C4-2B (cell line): ENCODE measurements at regions not wholly inside any gene's neighbourhood (a gene's known extent, or its start where the extent isn't known, plus 50 kb on each side); places are given as distances from the start of the nearest gene placed in this dataset.

ENCODE experiments used
- H3K27ac ChIP-seq: fragments of 450-650 bp; 2 replicates; pipeline ENCODE4 v1.5.1; 2017
- ZFX ChIP-seq: fragments of 450-650 bp; IDR thresholded peaks from 2 replicates; pipeline ENCODE4 v1.6.1; 2017
- TF ChIP-seq, protein P1 (sequence below): fragments of 450-650 bp; conservative IDR thresholded peaks from 2 replicates; pipeline ENCODE4 v1.5.1; 2017; ENCODE audit warnings: mild to moderate bottlenecking

DNA sequence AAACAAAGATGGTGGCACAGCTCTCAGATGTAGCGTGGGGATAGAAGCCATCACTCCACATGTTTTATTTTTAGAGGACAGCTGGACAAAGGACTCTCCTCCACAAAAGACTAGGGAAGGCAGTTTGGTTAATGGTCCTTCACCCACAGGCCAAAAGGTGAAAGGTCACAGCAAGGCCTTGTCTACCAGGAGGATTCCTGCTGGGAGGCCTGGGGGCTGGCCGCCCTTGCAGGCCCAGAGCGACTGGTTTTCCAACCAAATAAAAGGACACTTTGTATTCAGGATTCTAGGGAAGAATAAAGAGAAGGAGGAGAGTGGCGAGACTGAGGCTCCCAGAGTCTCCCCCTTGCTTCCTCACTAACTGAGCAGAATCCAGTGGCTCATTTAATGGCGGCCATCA, 94.3 kb downstream of the AXIN2 start:
- TF ChIP-seq ZFX = no peak
- TF ChIP-seq, protein P1, sequence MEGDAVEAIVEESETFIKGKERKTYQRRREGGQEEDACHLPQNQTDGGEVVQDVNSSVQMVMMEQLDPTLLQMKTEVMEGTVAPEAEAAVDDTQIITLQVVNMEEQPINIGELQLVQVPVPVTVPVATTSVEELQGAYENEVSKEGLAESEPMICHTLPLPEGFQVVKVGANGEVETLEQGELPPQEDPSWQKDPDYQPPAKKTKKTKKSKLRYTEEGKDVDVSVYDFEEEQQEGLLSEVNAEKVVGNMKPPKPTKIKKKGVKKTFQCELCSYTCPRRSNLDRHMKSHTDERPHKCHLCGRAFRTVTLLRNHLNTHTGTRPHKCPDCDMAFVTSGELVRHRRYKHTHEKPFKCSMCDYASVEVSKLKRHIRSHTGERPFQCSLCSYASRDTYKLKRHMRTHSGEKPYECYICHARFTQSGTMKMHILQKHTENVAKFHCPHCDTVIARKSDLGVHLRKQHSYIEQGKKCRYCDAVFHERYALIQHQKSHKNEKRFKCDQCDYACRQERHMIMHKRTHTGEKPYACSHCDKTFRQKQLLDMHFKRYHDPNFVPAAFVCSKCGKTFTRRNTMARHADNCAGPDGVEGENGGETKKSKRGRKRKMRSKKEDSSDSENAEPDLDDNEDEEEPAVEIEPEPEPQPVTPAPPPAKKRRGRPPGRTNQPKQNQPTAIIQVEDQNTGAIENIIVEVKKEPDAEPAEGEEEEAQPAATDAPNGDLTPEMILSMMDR = no peak

DNA sequence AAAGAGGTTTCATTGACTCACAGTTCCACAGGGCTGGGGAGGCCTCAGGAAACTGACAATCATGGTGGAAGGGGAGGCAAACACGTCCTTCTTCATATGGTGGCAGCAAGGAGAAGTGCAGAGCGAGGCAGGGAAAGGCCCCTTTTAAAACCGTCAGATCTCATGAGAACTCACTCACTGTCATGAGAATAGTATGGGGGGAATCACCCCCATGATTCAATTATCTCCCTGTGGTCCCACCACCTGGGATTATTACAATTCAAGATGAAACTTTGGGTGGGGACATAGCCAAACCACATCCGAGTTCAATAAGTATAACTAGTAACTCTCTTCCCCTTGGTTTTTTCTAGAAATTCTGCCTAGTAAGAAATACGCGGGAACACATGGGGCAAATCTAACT, 94.9 kb downstream of the AXIN2 start:
- no peak for TF ChIP-seq ZFX
- TF ChIP-seq, protein P1 = no peak
- H3K27ac ChIP-seq = no peak overlapping the region

More for the DNA sequence above, 94.3 kb downstream of the AXIN2 start:
- no peak overlapping the region for H3K27ac ChIP-seq

DNA sequence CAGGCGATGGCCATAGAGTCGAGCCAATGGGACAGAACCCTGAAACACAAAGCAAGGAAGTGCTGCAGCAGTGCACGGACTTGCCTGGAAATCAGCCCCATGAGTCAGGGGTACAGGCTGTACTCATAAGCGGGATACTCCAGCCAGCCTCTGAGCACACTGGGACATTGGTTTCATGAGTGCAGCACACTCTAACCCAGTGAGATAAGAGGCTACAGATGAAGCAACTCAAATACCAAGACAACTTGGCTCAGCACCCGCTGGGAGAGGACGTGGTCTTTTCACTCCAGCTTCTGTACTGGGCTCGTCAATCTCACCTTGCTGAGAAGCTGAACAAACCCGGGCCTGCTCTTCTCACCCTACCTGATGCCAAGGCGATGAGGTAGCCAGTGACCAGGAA, 98.2 kb downstream of the AXIN2 start:
- H3K27ac ChIP-seq = no peak overlapping the region
- TF ChIP-seq ZFX = no peak
- TF ChIP-seq, protein P1 = no peak

DNA sequence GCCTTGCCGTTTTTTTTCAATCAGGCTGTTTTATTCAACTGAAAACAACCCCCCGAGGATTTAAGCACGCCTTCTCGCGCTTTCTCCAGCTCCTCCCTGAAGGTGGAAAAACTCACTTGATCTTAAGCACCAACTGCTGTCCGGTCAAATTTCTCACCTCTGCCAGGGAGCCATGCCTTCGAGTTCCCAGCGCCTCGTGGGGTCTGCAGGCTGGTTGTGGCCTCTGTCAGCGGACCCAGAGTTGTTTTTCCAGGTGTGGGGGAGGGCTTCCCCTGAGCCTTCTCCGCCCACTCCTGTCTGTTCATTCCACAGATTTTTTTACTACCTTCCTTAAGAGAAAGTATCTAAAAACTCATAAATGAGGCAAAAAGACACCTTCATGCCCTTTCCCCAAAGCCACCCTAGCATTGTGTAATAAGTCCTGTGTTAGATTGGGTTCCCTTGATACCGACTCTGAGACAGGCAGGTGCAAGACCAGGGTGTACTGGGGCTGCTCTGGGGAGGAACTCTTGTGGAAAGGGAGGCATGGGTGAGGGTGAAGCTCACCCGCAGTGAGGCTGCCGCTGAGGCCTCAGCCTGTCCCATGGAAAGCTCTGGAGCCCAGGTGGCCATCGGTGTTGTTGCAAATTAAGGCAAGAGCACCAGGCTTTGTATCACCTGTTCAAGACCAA, 101.6 kb downstream of the AXIN2 start:
- no peak for TF ChIP-seq ZFX
- TF ChIP-seq, protein P1 = no peak
- H3K27ac ChIP-seq = no peak overlapping the region

DNA sequence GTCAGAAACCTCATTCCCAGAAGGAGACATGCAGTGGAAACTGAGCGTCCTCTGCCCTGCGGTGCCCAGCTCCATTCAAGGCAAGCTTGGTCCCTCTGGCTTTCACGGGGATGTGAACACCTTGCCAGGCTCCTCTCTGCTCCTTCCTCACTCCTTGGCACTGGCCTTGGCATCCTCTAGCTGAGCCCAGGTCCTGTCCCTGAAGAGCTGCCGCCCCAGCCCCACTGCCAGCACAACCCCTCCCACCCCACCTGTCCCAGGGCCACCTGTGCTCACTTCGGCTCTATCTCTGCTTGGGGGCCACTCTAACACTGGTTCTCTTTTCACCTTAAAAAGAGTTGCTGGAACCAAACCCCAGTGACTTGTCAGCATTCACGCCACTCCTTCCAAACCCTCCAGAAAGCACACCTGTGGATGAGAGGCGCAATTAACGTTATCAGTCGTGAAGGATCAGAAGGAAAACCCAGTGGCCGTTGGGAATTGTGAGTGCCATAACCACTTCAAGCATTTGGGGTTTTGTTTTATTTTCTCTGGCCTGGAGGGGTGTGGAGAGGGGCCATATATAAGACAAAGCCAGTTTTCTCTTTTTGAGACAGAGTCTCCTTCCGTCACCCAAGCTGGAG, 103.7 kb downstream of the AXIN2 start:
- H3K27ac ChIP-seq = no peak overlapping the region
- TF ChIP-seq ZFX = no peak

DNA sequence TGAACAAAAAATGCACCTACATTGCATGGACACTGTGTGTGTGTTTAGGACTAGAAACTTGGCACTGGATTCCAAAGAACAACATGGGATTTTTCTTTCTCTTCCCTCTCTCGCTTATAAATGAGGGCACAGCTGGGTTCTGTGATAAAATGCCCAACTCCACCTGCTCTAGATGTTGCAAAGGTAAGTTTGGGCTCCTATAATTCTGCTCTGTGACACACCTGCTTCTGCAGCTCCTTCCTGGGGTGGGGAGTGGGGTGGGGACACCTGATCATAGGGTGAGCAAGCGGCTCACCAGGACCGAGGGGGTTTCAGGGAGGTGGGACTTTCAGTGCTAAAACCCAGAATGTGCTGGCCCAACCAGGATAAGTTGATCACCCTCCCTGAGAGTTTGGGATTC, 104.3 kb downstream of the AXIN2 start:
- H3K27ac ChIP-seq = no peak overlapping the region
- TF ChIP-seq, protein P1 = no peak

DNA sequence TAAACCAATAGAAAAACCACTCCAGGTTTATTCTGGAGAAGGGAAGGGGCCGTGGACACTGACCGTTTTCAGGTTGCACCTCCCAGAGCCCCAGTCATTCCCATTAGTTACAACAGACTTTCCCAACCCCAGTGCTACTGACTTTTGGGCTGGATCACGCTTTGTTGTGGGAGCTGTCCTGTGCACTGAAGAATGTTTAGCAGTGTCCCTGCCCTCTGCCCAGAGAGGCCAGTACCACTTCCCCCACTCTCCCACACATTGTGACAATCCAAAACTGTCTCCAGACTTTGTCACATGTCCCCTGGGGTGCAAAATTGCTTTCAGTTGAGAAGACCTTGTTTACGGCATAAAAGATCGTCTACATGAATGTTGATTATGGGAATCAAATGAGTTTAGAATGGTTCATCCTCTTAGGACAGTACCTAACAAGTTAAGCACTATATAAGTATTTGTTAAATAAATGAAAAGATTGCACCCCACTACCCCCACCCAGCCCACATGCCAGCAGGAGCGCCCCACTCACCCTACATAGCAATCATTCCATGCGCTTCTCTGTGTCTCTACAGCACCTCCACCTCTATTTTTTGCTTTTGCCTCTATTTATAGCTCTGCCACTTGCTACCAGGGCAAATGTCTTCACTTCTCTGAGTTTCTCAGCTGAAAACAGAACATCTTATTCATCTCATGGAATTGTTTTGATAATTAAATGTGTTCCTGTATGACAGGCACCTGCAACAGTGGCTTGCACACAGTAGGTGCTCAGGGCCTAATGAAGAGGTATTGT, 104.9 kb downstream of the AXIN2 start:
- H3K27ac ChIP-seq = no peak overlapping the region
- no peak for TF ChIP-seq ZFX
- TF ChIP-seq, protein P1 = no peak

DNA sequence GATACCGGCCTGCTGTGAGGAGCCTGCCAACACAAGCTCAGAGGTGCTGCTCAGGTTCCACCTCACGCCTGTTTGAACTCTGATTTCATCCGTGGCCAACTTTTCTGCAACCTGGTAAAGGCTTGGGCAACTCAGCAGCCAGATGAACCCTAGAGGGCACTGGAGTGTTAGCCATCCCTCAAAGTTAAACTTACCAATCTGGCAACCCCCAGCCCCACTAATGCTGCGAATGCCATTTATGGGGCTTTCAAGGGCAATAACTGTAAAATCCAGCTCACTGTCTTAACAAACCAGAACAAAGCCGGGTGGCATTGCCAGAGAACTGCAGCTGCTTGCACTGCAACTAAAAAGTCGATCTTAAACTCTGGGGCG, 105.5 kb downstream of the AXIN2 start:
- TF ChIP-seq, protein P1 = peak; percentile 55
- TF ChIP-seq ZFX = no peak
- no peak overlapping the region for H3K27ac ChIP-seq
